GM12891 (cell line): ENCODE measurements at regions not wholly inside any gene's neighbourhood (a gene's known extent, or its start where the extent isn't known, plus 50 kb on each side); places are given as distances from the start of the nearest gene placed in this dataset.
"Not testable (repeated sequence)": the region's sequence is repeated elsewhere in the genome, so short reads cannot be mapped to it uniquely, and the experiment has no call there.

Experiments used
- DNase-seq: peaks from one replicate; pipeline ENCODE4 v3.0.0; 2011; ENCODE audit warnings: low spot score; ENCODE audit not compliant: insufficient read length
- FAIRE-seq: peaks from 2 replicates; lab custom pipeline; 2011; peaks lifted over from hg19 to GRCh38; lab: Jason Lieb, UNC
- PAX5 ChIP-seq: IDR thresholded peaks from 2 replicates; pipeline ENCODE4 v1.6.1; 2011; ENCODE audit warnings: low read length, moderate library complexity, mild to moderate bottlenecking; ENCODE audit not compliant: insufficient read depth, severe bottlenecking
- POLR2A ChIP-seq: IDR thresholded peaks from 2 replicates; pipeline ENCODE4 v1.6.1; 2011; ENCODE audit warnings: low read depth, low read length, control low read depth
- POLR2AphosphoS5 ChIP-seq: IDR thresholded peaks from 2 replicates; pipeline ENCODE4 v1.6.1; 2011; ENCODE audit warnings: low read depth, low read length, control low read depth
- POU2F2 ChIP-seq: IDR thresholded peaks from 2 replicates; pipeline ENCODE4 v1.6.1; 2011; ENCODE audit warnings: low read depth, mild to moderate bottlenecking, control low read depth, low read length, moderate library complexity
- SPI1 ChIP-seq: IDR thresholded peaks from 2 replicates; pipeline ENCODE4 v1.6.1; 2011; ENCODE audit warnings: low read depth, low read length, control low read depth
- TAF1 ChIP-seq: IDR thresholded peaks from 2 replicates; pipeline ENCODE4 v1.6.1; 2011; ENCODE audit warnings: low read depth, low read length, control low read depth

GRCh38 chr6:167748458-167749379 lies 78.0 kb upstream of the AFDN start:
- no peak for FAIRE-seq
- no peak for TF ChIP-seq SPI1
- no peak for TF ChIP-seq POLR2AphosphoS5
- TF ChIP-seq POLR2A = no peak
- TF ChIP-seq PAX5 = no peak
- TF ChIP-seq POU2F2 = no peak
- TF ChIP-seq TAF1 = no peak
- DNase-seq = no peak

GRCh38 chr6:167750956-167751358 lies 75.8 kb upstream of the AFDN start:
- no peak for FAIRE-seq
- no peak for TF ChIP-seq POLR2AphosphoS5
- TF ChIP-seq POU2F2 = no peak
- TF ChIP-seq PAX5 = no peak
- no peak for TF ChIP-seq SPI1
- TF ChIP-seq POLR2A = no peak
- TF ChIP-seq TAF1 = no peak
- no peak for DNase-seq

- FAIRE-seq (no peak), DNase-seq (no peak)
- no peak for TF ChIP-seq SPI1
- TF ChIP-seq POLR2AphosphoS5 = no peak
- no peak for TF ChIP-seq POU2F2
- TF ChIP-seq TAF1 = no peak
- TF ChIP-seq PAX5 = no peak
- TF ChIP-seq POLR2A = no peak
Observed at GRCh38 chr6:167751579-167752115, 75.1 kb upstream of the AFDN start.

DNA sequence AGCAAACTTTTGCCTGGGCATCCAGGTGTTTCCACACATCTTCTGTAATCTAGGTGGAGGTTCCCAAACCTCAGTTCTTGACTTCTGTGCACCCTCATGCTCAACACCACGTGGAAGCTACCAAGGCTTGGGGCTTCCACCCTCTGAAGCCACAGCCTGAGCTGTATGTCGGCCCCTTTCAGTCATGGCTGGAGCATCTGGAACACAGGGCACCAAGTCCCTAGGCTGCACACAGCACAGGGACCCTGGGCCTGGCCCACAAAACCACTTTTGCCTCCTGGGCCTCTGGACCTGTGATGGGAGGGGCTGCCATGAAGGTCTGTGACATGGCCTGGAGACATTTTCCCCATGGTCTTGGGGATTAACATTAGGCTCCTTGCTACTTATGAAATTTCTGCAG lies 73.4 kb upstream of the AFDN start:
- FAIRE-seq, DNase-seq: not testable (repeated sequence)

DNA sequence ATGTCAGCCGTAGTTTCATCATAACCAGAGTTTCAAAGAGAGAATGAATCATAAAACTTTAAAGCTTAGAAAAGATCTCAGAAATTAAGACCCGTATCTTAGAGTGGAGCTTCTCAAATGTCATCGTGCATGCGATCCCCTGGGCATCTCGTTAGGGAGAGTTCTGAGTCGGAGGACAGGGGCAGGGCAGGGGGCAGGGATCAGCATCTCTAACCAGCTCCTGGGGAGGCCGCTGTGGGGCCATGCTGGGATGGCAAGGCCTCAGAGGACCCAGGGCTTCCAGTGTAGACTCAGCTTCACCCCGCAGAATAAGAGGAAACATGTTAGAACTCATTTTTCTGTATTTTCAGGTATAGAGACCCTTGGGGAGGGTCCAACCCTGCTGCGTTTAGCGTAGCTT lies 72.0 kb upstream of the AFDN start:
- FAIRE-seq (no peak), DNase-seq (no peak)
- TF ChIP-seq POLR2AphosphoS5 = no peak
- TF ChIP-seq POLR2A = no peak
- no peak for TF ChIP-seq PAX5
- no peak for TF ChIP-seq TAF1
- TF ChIP-seq POU2F2 = no peak
- no peak for TF ChIP-seq SPI1

- FAIRE-seq (no peak), DNase-seq (no peak)
- TF ChIP-seq POLR2AphosphoS5 = no peak
Observed at GRCh38 chr6:167755461-167755860, 71.2 kb upstream of the AFDN start.

GRCh38 chr6:167756597-167756996 lies 70.1 kb upstream of the AFDN start:
- TF ChIP-seq POLR2A (no peak), POLR2AphosphoS5 (no peak), PAX5 (no peak), TAF1 (no peak), POU2F2 (no peak), SPI1 (no peak)
- no peak for FAIRE-seq
- DNase-seq = no peak

DNA sequence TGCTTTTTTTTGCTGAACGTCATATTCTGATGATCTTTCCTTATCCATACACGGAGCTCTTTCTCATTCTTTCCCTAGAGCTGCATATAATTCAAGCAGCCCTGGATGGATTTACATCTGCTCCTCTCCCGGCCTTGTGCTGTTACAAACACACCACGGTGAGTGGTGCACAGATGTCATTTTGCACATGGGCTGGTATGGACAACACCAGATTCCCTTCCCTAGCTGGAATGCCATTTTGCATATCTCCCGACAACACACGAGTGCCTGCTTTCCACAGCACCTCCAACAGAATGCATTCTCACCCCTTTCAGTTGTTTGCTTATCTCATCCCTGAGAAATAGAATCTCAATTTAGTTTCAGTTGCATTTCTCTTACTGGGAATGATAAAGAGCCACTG lies 69.5 kb upstream of the AFDN start:
- FAIRE-seq (no peak), DNase-seq (no peak)
- TF ChIP-seq SPI1 (no peak), POLR2AphosphoS5 (no peak), POU2F2 (no peak), TAF1 (no peak), POLR2A (no peak), PAX5 (no peak)

DNA sequence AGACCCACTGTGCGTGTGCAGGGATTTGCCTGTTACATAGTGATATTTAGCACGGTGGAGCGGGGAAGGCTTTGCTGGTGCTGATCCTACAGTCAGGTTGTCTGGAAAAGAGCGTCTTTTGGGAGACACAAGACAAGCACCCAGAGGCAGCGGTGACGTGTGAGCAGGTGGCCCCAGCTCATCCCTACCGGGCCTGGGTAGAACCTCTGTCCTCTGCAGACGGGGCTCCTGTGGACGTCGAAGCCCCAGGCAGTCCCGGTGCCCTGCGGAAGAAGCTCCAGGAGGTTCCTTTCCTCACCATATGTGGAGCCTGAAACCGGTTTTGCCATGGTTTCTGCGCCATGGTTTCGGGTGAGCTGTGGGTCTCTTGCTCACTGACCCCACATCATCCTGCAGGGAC lies 68.9 kb upstream of the AFDN start:
- no peak for DNase-seq

More for the DNA sequence above, 68.9 kb upstream of the AFDN start:
- TF ChIP-seq POLR2AphosphoS5 (no peak), SPI1 (no peak), TAF1 (no peak), PAX5 (no peak), POU2F2 (no peak), POLR2A (no peak)
- no peak for FAIRE-seq
